NT2/D1 (cell line): ENCODE measurements at regions not wholly inside any gene's neighbourhood (a gene's known extent, or its start where the extent isn't known, plus 50 kb on each side); places are given as distances from the start of the nearest gene placed in this dataset.

Source experiments
- DNase-seq: peaks from one replicate; pipeline ENCODE4 v3.0.0-alpha.2; 2011; ENCODE audit warnings: low read depth, low spot score
- H3K27me3 ChIP-seq: 2 replicates; pipeline ENCODE4 v1.6.0; 2011; ENCODE audit warnings: mild to moderate bottlenecking; ENCODE audit not compliant: insufficient read length, insufficient read depth
- H3K36me3 ChIP-seq: 2 replicates; pipeline ENCODE4 v1.6.1; 2011; ENCODE audit warnings: mild to moderate bottlenecking, low read length, mixed read lengths; ENCODE audit not compliant: insufficient read depth, insufficient read length
- H3K4me1 ChIP-seq: 2 replicates; pipeline ENCODE4 v1.5.1; 2011; ENCODE audit not compliant: insufficient read depth, insufficient read length
- H3K4me3 ChIP-seq: 2 replicates; pipeline ENCODE4 v1.5.1; 2011; ENCODE audit warnings: low read depth; ENCODE audit not compliant: insufficient read length
- H3K9ac ChIP-seq: 2 replicates; pipeline ENCODE4 v1.6.0; 2011; ENCODE audit warnings: low read depth; ENCODE audit not compliant: insufficient read length
- H3K9me3 ChIP-seq: 2 replicates; pipeline ENCODE4 v1.5.1; 2011; ENCODE audit warnings: mild to moderate bottlenecking, low read length; ENCODE audit not compliant: insufficient read depth
- SUZ12 ChIP-seq: IDR thresholded peaks from 2 replicates; pipeline ENCODE4 v1.6.1; 2011; ENCODE audit not compliant: insufficient read length, insufficient read depth; ENCODE audit errors: extremely low read depth
- YY1 ChIP-seq: IDR thresholded peaks from 2 replicates; pipeline ENCODE4 v1.6.1; 2011; ENCODE audit not compliant: insufficient read length, insufficient read depth
- ZNF274 ChIP-seq: IDR thresholded peaks from 2 replicates; pipeline ENCODE4 v1.6.1; 2011; ENCODE audit warnings: mild to moderate bottlenecking, low read depth, low read length

- TF ChIP-seq YY1 (no peak), ZNF274 (no peak), SUZ12 (no peak)
Observed at GRCh38 chr20:4370851-4371250, 121.8 kb upstream of the ADRA1D start.

GRCh38 chr20:4369798-4370124, 120.7 kb upstream of the ADRA1D start:
- Histone ChIP-seq H3K27me3 (no peaks in the 10 kb centered on the region), H3K4me3 (no peak overlapping the region), H3K9ac (no peak overlapping the region), H3K36me3 (no peaks in the 10 kb centered on the region), H3K9me3 (peaks cover 5% of the 10 kb centered on the region; the same call in 1 of the 2 replicates), H3K4me1 (no peaks in the 10 kb centered on the region)
- DNase-seq: no peak
- TF ChIP-seq ZNF274 (no peak), YY1 (no peak), SUZ12 (no peak)

More at GRCh38 chr20:4370851-4371250, 121.8 kb upstream of the ADRA1D start:
- H3K9ac ChIP-seq: no peak overlapping the region
- peaks cover 5% of the 10 kb centered on the region; the same call in 1 of the 2 replicates for H3K9me3 ChIP-seq
- DNase-seq: no peak
- no peak overlapping the region for H3K4me3 ChIP-seq
- no peaks in the 10 kb centered on the region for H3K4me1 ChIP-seq
- H3K36me3 ChIP-seq: no peaks in the 10 kb centered on the region
- no peaks in the 10 kb centered on the region for H3K27me3 ChIP-seq

GRCh38 chr20:4369119-4369797, 120.2 kb upstream of the ADRA1D start:
- no peak for TF ChIP-seq SUZ12
- Histone ChIP-seq H3K9ac (no peak overlapping the region), H3K36me3 (no peaks in the 10 kb centered on the region), H3K9me3 (peaks cover 3% of the 10 kb centered on the region; the same call in 1 of the 2 replicates), H3K4me3 (no peak overlapping the region), H3K27me3 (no peaks in the 10 kb centered on the region), H3K4me1 (no peaks in the 10 kb centered on the region)
- no peak for DNase-seq

- Histone ChIP-seq H3K4me1 (no peaks in the 10 kb centered on the region), H3K9me3 (no peaks in the 10 kb centered on the region), H3K9ac (no peak overlapping the region), H3K36me3 (no peaks in the 10 kb centered on the region), H3K27me3 (no peaks in the 10 kb centered on the region), H3K4me3 (no peak overlapping the region)
- DNase-seq: no peak
- TF ChIP-seq SUZ12 (no peak), ZNF274 (no peak), YY1 (no peak)
Observed at GRCh38 chr20:4366076-4366475, 117.0 kb upstream of the ADRA1D start.

- H3K4me1 ChIP-seq: peaks cover 2% of the 10 kb centered on the region
- H3K9me3 ChIP-seq: no peaks in the 10 kb centered on the region
- H3K27me3 ChIP-seq: no peaks in the 10 kb centered on the region
- H3K36me3 ChIP-seq: no peaks in the 10 kb centered on the region
- TF ChIP-seq ZNF274: no peak
- no peak for TF ChIP-seq YY1
- no peak for TF ChIP-seq SUZ12
- DNase-seq: no peak
- no peak overlapping the region for H3K4me3 ChIP-seq
- no peak overlapping the region for H3K9ac ChIP-seq
Observed at GRCh38 chr20:4358552-4358951, 109.5 kb upstream of the ADRA1D start.

- Histone ChIP-seq H3K27me3 (no peaks in the 10 kb centered on the region), H3K4me1 (no peaks in the 10 kb centered on the region), H3K9me3 (no peaks in the 10 kb centered on the region), H3K9ac (no peak overlapping the region), H3K4me3 (no peak overlapping the region), H3K36me3 (no peaks in the 10 kb centered on the region)
- TF ChIP-seq SUZ12: no peak
- no peak for TF ChIP-seq ZNF274
- no peak for TF ChIP-seq YY1
- DNase-seq: no peak
Observed at GRCh38 chr20:4352348-4352747, 103.3 kb upstream of the ADRA1D start.

GRCh38 chr20:4350096-4350495, 101.0 kb upstream of the ADRA1D start:
- Histone ChIP-seq H3K36me3 (no peaks in the 10 kb centered on the region), H3K27me3 (no peaks in the 10 kb centered on the region), H3K9ac (no peak overlapping the region), H3K9me3 (no peaks in the 10 kb centered on the region), H3K4me3 (no peak overlapping the region), H3K4me1 (no peaks in the 10 kb centered on the region)
- TF ChIP-seq ZNF274: no peak
- TF ChIP-seq SUZ12: no peak
- no peak for TF ChIP-seq YY1
- no peak for DNase-seq

GRCh38 chr20:4344670-4345069, 95.6 kb upstream of the ADRA1D start:
- no peaks in the 10 kb centered on the region for H3K4me1 ChIP-seq

More at GRCh38 chr20:4344670-4345069, 95.6 kb upstream of the ADRA1D start:
- H3K36me3 ChIP-seq: no peaks in the 10 kb centered on the region
- no peaks in the 10 kb centered on the region for H3K27me3 ChIP-seq
- TF ChIP-seq SUZ12 (no peak), ZNF274 (no peak), YY1 (no peak)
- no peak for DNase-seq
- H3K4me3 ChIP-seq: no peak overlapping the region
- no peaks in the 10 kb centered on the region for H3K9me3 ChIP-seq
- no peak overlapping the region for H3K9ac ChIP-seq
